ENCODE measurements at regions not wholly inside any gene's neighbourhood (a gene's known extent, or its start where the extent isn't known, plus 50 kb on each side); places are given as distances from the start of the nearest gene placed in this dataset.

- H3K27ac Mint-ChIP-seq, result no peak overlapping the region
- POLR2A ChIA-PET, result no interaction called here
- no peak for ATAC-seq (ENCODE audit: low read depth)
- H3K4me1 ChIP-seq (ENCODE audit: control insufficient read depth in 2 of 2, insufficient read depth in 2 of 2, low read length in 2 of 2), result no peaks in the 10 kb centered on the region
- H3K27me3 ChIP-seq (replicated peaks in 1 of 4; ENCODE audit: control extremely low read depth in 1 of 4, control insufficient read depth in 3 of 4, insufficient read depth in 4 of 4, low read length in 3 of 4), result no peaks in the 10 kb centered on the region
- H3K27me3 Mint-ChIP-seq, result no peaks in the 10 kb centered on the region
- DNase-seq, result no peak
- peaks cover under 1% of the 10 kb centered on the region for H3K9me3 Mint-ChIP-seq (ENCODE audit: insufficient read depth)
- TF ChIP-seq EZH2 (IDR thresholded peaks at IDR 0.05; ENCODE audit: borderline replicate concordance, insufficient read depth, low read depth, low read length, poor library complexity, severe bottlenecking), result no peak
- TF ChIP-seq, protein P1, sequence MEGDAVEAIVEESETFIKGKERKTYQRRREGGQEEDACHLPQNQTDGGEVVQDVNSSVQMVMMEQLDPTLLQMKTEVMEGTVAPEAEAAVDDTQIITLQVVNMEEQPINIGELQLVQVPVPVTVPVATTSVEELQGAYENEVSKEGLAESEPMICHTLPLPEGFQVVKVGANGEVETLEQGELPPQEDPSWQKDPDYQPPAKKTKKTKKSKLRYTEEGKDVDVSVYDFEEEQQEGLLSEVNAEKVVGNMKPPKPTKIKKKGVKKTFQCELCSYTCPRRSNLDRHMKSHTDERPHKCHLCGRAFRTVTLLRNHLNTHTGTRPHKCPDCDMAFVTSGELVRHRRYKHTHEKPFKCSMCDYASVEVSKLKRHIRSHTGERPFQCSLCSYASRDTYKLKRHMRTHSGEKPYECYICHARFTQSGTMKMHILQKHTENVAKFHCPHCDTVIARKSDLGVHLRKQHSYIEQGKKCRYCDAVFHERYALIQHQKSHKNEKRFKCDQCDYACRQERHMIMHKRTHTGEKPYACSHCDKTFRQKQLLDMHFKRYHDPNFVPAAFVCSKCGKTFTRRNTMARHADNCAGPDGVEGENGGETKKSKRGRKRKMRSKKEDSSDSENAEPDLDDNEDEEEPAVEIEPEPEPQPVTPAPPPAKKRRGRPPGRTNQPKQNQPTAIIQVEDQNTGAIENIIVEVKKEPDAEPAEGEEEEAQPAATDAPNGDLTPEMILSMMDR (IDR thresholded peaks at IDR 0.05), result no peak
- peaks cover 0 to 3% (median 0%) of the 10 kb centered on the region in 3 donors for H3K9me3 ChIP-seq (ENCODE audit: control extremely low read depth in 1 of 3, control insufficient read depth in 2 of 3, insufficient read depth in 1 of 3, low read length in 2 of 3)
- CTCF ChIA-PET, result no interaction called here
- no CpG with 5 or more reads among the region's 1 CpG for WGBS (ENCODE audit: insufficient coverage)
- no peak overlapping the region for H3K4me3 ChIP-seq (ENCODE audit: control extremely low read depth in 1 of 5, extremely low read depth in 1 of 5, insufficient read depth in 1 of 5, low read depth in 2 of 5, low read length in 4 of 5)
- H3K4me3 Mint-ChIP-seq, result no peak overlapping the region
- no peak overlapping the region for H3K9ac ChIP-seq (ENCODE audit: low read length)
- no peaks in the 10 kb centered on the region for H3K4me1 Mint-ChIP-seq
- H4K20me1 ChIP-seq (ENCODE audit: control insufficient read depth, insufficient read depth, low read length, poor library complexity, severe bottlenecking), result no peaks in the 10 kb centered on the region
- no peak overlapping the region for H3K27ac ChIP-seq (ENCODE audit: low read length in 2 of 2)
- no peak overlapping the region for H3K4me2 ChIP-seq (replicated peaks; ENCODE audit: low read depth, low read length, poor library complexity, severe bottlenecking)
- H2AFZ ChIP-seq (ENCODE audit: insufficient read depth, low read depth, low read length, poor library complexity, severe bottlenecking), result no peak overlapping the region
- H3K79me2 ChIP-seq (ENCODE audit: control insufficient read depth, insufficient read depth, low read length), result no peaks in the 10 kb centered on the region
- intact Hi-C loops (cut with micrococcal nuclease), result no loop called here
- no peaks in the 10 kb centered on the region for H3K36me3 ChIP-seq (replicated peaks in 1 of 2; ENCODE audit: control extremely low read depth in 1 of 2, control insufficient read depth in 1 of 2, extremely low read depth in 1 of 2, insufficient read depth in 2 of 2, low read length in 1 of 2)
Measured at GRCh38 chr3:96538186-96538585, 276.2 kb upstream of the EPHA6 start.

GRCh38 chr3:96548073-96548472, 266.3 kb upstream of the EPHA6 start:
- Histone ChIP-seq H3K4me2 (replicated peaks; ENCODE audit: low read depth, low read length, poor library complexity, severe bottlenecking) (no peak overlapping the region), H3K4me1 (ENCODE audit: control insufficient read depth in 2 of 2, insufficient read depth in 2 of 2, low read length in 2 of 2) (no peaks in the 10 kb centered on the region), H3K79me2 (ENCODE audit: control insufficient read depth, insufficient read depth, low read length) (no peaks in the 10 kb centered on the region), H3K27ac (ENCODE audit: low read length in 2 of 2) (no peak overlapping the region), H3K36me3 (replicated peaks in 1 of 2; ENCODE audit: control extremely low read depth in 1 of 2, control insufficient read depth in 1 of 2, extremely low read depth in 1 of 2, insufficient read depth in 2 of 2, low read length in 1 of 2) (no peaks in the 10 kb centered on the region), H3K9me3 (ENCODE audit: control extremely low read depth in 1 of 3, control insufficient read depth in 2 of 3, insufficient read depth in 1 of 3, low read length in 2 of 3) (peaks cover 0 to 4% (median 0%) of the 10 kb centered on the region in 3 donors), H3K27me3 (replicated peaks in 1 of 4; ENCODE audit: control extremely low read depth in 1 of 4, control insufficient read depth in 3 of 4, insufficient read depth in 4 of 4, low read length in 3 of 4) (no peaks in the 10 kb centered on the region), H4K20me1 (ENCODE audit: control insufficient read depth, insufficient read depth, low read length, poor library complexity, severe bottlenecking) (no peaks in the 10 kb centered on the region), H3K4me3 (ENCODE audit: control extremely low read depth in 1 of 5, extremely low read depth in 1 of 5, insufficient read depth in 1 of 5, low read depth in 2 of 5, low read length in 4 of 5) (no peak overlapping the region), H2AFZ (ENCODE audit: insufficient read depth, low read depth, low read length, poor library complexity, severe bottlenecking) (no peak overlapping the region), H3K9ac (ENCODE audit: low read length) (no peak overlapping the region)
- Mint-ChIP-seq H3K9me3 (ENCODE audit: insufficient read depth) (peaks cover 6% of the 10 kb centered on the region), H3K4me1 (no peaks in the 10 kb centered on the region), H3K4me3 (no peak overlapping the region), H3K27ac (no peak overlapping the region), H3K27me3 (no peaks in the 10 kb centered on the region)
- DNase-seq, result no peak
- ATAC-seq (ENCODE audit: low read depth), result no peak
- intact Hi-C loops (cut with micrococcal nuclease), result no loop called here
- WGBS (ENCODE audit: insufficient coverage), result no CpG with 5 or more reads among the region's 3 CpGs
- POLR2A ChIA-PET, result no interaction called here
- CTCF ChIA-PET, result no interaction called here
- TF ChIP-seq EZH2 (IDR thresholded peaks at IDR 0.05; ENCODE audit: borderline replicate concordance, insufficient read depth, low read depth, low read length, poor library complexity, severe bottlenecking), result no peak
- TF ChIP-seq, protein P1 (IDR thresholded peaks at IDR 0.05), result no peak

Measured in B cell (primary cell).